Tongue (tissue), 1 donor: ENCODE measurements at regions not wholly inside any gene's neighbourhood (a gene's known extent, or its start where the extent isn't known, plus 50 kb on each side); places are given as distances from the start of the nearest gene placed in this dataset.

Source experiments
- DNase-seq: peaks from one replicate; pipeline ENCODE4 v3.0.0-alpha.2; 2015

- no peak for DNase-seq
Observed at GRCh38 chr11:70744396-70745185, 346.3 kb downstream of the CTTN start.

GRCh38 chr11:70745451-70745850 is 347.1 kb downstream of the CTTN start:
- DNase-seq = no peak

GRCh38 chr11:70745941-70746340 is 347.6 kb downstream of the CTTN start:
- no peak for DNase-seq

DNA sequence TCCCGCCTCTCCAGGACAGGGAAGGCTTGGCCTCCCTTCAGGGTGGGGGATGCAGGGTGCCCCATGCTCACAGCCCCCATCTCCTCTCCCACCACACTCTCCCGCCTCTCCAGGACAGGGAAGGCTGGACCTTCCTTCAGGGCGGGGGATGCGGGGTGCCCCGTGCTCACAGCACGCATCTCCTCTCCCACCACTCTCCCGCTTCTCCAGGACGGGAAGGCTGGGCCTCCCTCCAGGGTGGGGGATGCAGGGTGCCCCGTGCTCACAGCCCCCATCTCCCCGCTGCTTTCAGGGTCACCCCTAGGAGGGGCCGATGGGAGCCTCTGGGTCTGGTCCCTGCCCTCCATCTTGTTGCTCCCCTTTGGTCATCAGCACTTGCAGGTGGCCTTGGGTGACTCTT is 348.0 kb downstream of the CTTN start:
- no peak for DNase-seq

DNA sequence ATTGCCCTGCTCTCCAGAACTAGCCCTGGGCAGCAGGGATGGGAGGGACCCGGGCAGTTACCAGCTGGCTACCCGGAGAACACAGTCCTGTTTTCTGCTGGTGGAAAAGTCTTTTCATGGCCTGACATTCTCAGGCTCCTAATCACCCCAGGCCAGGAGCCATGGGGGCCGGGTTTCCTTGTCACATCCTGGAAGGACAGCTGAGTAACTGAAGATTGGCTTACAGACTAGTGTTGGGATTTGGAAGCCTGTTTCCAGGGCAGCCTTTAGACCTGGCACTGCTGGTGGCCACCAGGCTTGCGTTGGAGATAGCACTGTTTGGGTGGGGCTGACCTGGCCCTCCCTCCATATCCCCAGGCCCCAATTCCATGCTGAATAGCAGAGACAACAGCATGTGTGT is 349.0 kb downstream of the CTTN start:
- DNase-seq = no peak

- no peak for DNase-seq
Observed at GRCh38 chr11:70747921-70748320, 349.6 kb downstream of the CTTN start.

- DNase-seq = no peak
Observed at GRCh38 chr11:70751142-70751734, 352.9 kb downstream of the CTTN start.

- DNase-seq = peak; percentile 86
Observed at GRCh38 chr11:70755410-70756158, 357.3 kb downstream of the CTTN start.

DNA sequence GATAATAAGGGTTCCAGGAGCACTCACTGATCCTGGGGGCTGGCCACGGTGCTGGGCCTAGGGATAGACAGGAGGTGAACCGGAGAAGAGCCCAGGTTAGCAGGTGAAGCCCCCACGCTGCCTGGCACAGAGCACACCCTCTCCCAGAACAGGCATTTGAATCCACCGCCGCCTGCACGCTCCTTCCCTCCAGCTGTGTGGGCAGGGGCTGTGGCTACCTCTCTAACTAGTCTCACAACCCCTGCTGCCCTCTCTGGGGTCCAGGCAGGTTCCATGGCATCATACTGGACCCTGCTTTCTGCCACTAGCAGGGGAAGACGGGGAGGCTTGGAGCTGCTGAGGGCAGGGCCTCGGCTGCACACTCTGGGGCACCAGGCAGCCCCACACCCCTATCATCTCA is 358.0 kb downstream of the CTTN start:
- DNase-seq = no peak

DNA sequence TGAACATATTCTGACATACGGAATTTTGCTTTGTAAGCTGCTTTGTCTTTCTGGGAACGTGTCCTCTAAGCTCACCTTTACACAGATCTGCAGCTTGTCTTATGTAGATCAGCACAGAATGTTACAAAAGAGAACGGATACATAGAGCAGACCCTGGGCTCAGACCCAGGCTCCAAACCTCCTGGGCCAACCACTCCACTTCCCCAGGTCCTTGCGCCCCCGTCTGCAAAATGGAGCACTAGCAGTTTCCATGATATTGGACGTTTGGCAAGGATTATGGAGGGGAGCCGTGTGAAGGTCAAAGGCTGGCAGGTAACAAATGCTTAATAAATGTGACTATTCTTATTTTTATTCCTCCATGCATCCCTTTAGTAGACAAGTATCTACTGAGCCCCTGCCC is 358.4 kb downstream of the CTTN start:
- peak; percentile 14 for DNase-seq

DNA sequence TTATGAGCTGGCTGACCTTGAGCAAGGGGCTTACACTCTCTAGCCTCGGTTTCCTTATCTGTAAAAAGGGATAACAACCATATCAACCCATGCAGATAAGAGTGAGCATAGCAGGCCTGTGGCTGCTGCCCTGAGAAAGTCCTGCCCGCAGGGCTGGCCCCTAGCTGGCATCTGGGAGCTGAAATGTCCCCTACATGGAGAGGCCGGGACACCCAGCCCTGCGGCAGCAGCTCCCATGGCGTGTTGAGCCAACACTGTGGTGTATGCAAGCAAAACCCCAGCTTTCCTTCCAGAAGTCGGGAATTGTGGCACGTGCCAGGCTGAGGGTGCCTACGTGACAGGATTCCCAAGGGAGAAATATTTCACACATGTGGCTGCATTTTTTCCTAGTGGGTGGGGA is 358.9 kb downstream of the CTTN start:
- DNase-seq = no peak

- DNase-seq = no peak
Observed at GRCh38 chr11:70758206-70758605, 359.9 kb downstream of the CTTN start.

- DNase-seq = no peak
Observed at GRCh38 chr11:70759846-70760245, 361.5 kb downstream of the CTTN start.

GRCh38 chr11:70760416-70761020 is 362.2 kb downstream of the CTTN start:
- no peak for DNase-seq

- no peak for DNase-seq
Observed at GRCh38 chr11:70761094-70761907, 363.0 kb downstream of the CTTN start.

DNA sequence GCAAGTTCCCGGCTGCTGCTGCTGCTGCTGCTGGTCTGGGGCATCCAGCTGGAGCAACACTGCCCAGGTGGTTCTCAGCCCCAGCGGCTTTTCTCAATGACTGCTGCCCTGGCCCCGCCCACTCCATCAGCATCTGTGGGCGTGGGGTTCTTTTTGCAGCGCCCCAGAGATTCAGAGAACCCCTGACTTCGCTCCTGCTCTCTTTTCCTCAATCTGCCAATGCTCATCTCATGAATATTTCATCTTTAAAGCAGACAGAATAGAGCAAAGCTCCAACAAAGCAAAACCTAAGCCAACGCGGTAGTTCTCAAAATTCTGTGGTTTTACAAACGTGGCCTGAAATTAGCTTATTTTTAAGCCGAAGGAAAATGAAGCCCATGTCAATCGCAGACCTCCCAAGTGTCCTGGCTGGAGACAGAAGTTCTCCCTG is 363.6 kb downstream of the CTTN start:
- DNase-seq = no peak

- DNase-seq = no peak
Observed at GRCh38 chr11:70762810-70763209, 364.5 kb downstream of the CTTN start.

GRCh38 chr11:70763606-70764005 is 365.3 kb downstream of the CTTN start:
- no peak for DNase-seq

DNA sequence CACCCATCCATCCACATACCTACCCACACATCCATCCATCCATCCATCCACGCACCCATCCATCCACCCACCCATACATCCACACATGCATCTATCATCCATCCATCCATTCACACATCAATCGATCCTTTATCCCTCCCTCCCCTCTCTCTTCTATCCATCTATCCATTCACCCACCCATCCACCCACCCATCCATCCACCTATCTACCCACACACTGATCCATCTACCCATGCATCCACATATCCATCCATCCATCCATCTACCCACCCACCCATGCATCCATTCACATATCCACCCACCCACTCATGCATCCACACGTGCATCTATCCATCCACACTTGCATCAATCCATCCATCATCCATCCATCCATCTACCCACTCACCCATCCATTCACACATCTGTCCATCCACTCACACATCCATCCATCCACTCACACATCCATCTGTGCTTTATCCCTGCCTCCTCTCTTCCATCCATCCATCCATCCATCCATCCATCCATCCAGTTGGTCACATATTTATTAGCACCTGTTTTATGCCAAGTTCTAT is 366.1 kb downstream of the CTTN start:
- no peak for DNase-seq

DNA sequence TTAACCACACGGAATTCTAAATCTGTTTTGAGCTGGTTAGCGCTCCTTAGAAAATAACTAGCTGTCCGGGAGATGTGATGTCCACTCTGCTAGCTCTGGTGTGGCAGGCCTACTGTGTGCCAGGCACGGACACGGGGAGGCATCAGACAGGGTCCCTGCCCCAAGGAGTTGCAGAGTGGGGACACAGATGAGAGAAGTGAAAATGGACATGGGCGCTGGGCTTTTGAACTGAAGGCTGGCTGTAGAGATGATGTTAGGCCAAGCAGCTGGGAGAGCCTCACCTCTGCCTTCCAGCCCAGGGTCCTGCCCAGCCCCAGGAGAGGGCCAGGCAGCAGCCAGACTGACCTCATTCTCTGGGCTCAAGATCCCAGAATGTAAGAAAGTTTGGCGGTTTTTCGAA is 368.6 kb downstream of the CTTN start:
- no peak for DNase-seq

GRCh38 chr11:70768346-70769095 is 370.2 kb downstream of the CTTN start:
- DNase-seq = no peak
